ENCODE measurements at regions not wholly inside any gene's neighbourhood (a gene's known extent, or its start where the extent isn't known, plus 50 kb on each side); places are given as distances from the start of the nearest gene placed in this dataset.

- DNase-seq = no peak
Measured at GRCh38 chr10:10302689-10303088, 715.0 kb upstream of the CELF2 start.

- DNase-seq = no peak
Measured at GRCh38 chr10:10307036-10307435, 710.6 kb upstream of the CELF2 start.

GRCh38 chr10:10307551-10307950, 710.1 kb upstream of the CELF2 start:
- no peak for DNase-seq

GRCh38 chr10:10310498-10310897, 707.2 kb upstream of the CELF2 start:
- no peak for DNase-seq

- no peak for DNase-seq
Measured at GRCh38 chr10:10311966-10312365, 705.7 kb upstream of the CELF2 start.

- DNase-seq = no peak
Measured at GRCh38 chr10:10313149-10313835, 704.4 kb upstream of the CELF2 start.

- no peak for DNase-seq
Measured at GRCh38 chr10:10314626-10315025, 703.0 kb upstream of the CELF2 start.

GRCh38 chr10:10315989-10316388, 701.7 kb upstream of the CELF2 start:
- no peak for DNase-seq

- no peak for DNase-seq
Measured at GRCh38 chr10:10317151-10317550, 700.5 kb upstream of the CELF2 start.

- DNase-seq = no peak
Measured at GRCh38 chr10:10318856-10319255, 698.8 kb upstream of the CELF2 start.

- DNase-seq = no peak
Measured at GRCh38 chr10:10320956-10321355, 696.7 kb upstream of the CELF2 start.

- no peak for DNase-seq
Measured at GRCh38 chr10:10326116-10326515, 691.6 kb upstream of the CELF2 start.

- no peak for DNase-seq
Measured at GRCh38 chr10:10327934-10328333, 689.7 kb upstream of the CELF2 start.

- no peak for DNase-seq
Measured at GRCh38 chr10:10330418-10330817, 687.3 kb upstream of the CELF2 start.

- DNase-seq = no peak
Measured at GRCh38 chr10:10332786-10333185, 684.9 kb upstream of the CELF2 start.

- no peak for DNase-seq
Measured at GRCh38 chr10:10333622-10334021, 684.0 kb upstream of the CELF2 start.

GRCh38 chr10:10338339-10338738, 679.3 kb upstream of the CELF2 start:
- DNase-seq = no peak

GRCh38 chr10:10346390-10347150, 671.1 kb upstream of the CELF2 start:
- DNase-seq = no peak

GRCh38 chr10:10350050-10350449, 667.6 kb upstream of the CELF2 start:
- DNase-seq = no peak

GRCh38 chr10:10351451-10351850, 666.2 kb upstream of the CELF2 start:
- DNase-seq = no peak

- DNase-seq = no peak
Measured at GRCh38 chr10:10353326-10353868, 664.3 kb upstream of the CELF2 start.

- no peak for DNase-seq
Measured at GRCh38 chr10:10359263-10359662, 658.4 kb upstream of the CELF2 start.

- DNase-seq = no peak
Measured at GRCh38 chr10:10361301-10361885, 656.3 kb upstream of the CELF2 start.

GRCh38 chr10:10362800-10363199, 654.9 kb upstream of the CELF2 start:
- DNase-seq = no peak
